Heart right ventricle (tissue), 16 donors: ENCODE measurements at regions not wholly inside any gene's neighbourhood (a gene's known extent, or its start where the extent isn't known, plus 50 kb on each side); places are given as distances from the start of the nearest gene placed in this dataset.

ENCODE experiments used
- ATAC-seq, 8 donors: fragments of 200-7000 bp; cut with Tn5 transposase; one replicate each; pipeline ENCODE4 v1.9.1; 2020; ENCODE audit warnings: mild to moderate bottlenecking in 8 of 8, moderate library complexity in 8 of 8, moderate number of reproducible peaks in 1 of 8
- DNase-seq, 2 donors: peaks; one replicate each; pipeline ENCODE4 v3.0.0-alpha.2; 2020
- H3K27ac ChIP-seq, 10 donors: fragments of 200-600 bp; sonication (generic) in 2 of 10; one replicate each; pipeline versions ENCODE4 v1.5.0 to v1.8.0; 2020 to 2022; ENCODE audit warnings: mild to moderate bottlenecking in 3 of 10
- H3K27me3 ChIP-seq, 7 donors: fragments of 200-600 bp; one replicate each; pipeline ENCODE4 v1.8.0; 2021 to 2022; ENCODE audit warnings: mild to moderate bottlenecking in 2 of 7
- H3K36me3 ChIP-seq, 9 donors: fragments of 200-600 bp; sonication (generic) in 1 of 9; one replicate each; pipeline versions ENCODE4 v1.5.0 to v1.8.0; 2020 to 2022; ENCODE audit warnings: mild to moderate bottlenecking in 2 of 9
- H3K4me1 ChIP-seq, 9 donors: fragments of 200-600 bp; sonication (generic) in 1 of 9; one replicate each; pipeline versions ENCODE4 v1.5.0 to v1.8.0; 2020 to 2022; ENCODE audit warnings: mild to moderate bottlenecking in 4 of 9
- H3K4me3 ChIP-seq, 10 donors: fragments of 200-600 bp; sonication (generic) in 2 of 10; one replicate each; pipeline versions ENCODE4 v1.5.0 to v1.8.0; 2020 to 2022; ENCODE audit warnings: mild to moderate bottlenecking in 7 of 10, moderate library complexity in 2 of 10
- H3K9me3 ChIP-seq, 11 donors: fragments of 200-600 bp in 10 of 11; sonication (generic) in 2 of 11; one replicate each; pipeline versions ENCODE4 v1.5.0 to v1.8.0; 2013 to 2022; ENCODE audit warnings: mild to moderate bottlenecking in 2 of 11, control low read depth in 1 of 11, moderate library complexity in 1 of 11
- WGBS, 2 donors: extraction: QIAGEN DNeasy Blood & Tissue Kit; methylation state at CpG; one replicate each; pipeline ENCODE4 v1.1.7; 2013; ENCODE audit warnings: inconsistent platforms in 1 of 2; 5-methylcytosine and 5-hydroxymethylcytosine counted together
- intact Hi-C, 10 donors: fragments of 100-400 bp; cut with DNase I; formaldehyde crosslinking; loops; one replicate each; pipeline versions ENCODE4 v1.11.1 to v1.14.2; 2022
- TF ChIP-seq, protein P1 (sequence below), 9 donors: fragments of 200-600 bp; sonication (generic) in 2 of 9; IDR thresholded peaks; one replicate each; pipeline versions ENCODE4 v1.5.0 to v1.8.0; 2021 to 2022; ENCODE audit warnings: antibody characterized with exemption in 9 of 9, mild to moderate bottlenecking in 5 of 9, moderate library complexity in 1 of 9
- donor health status: Arrhythmogenic right ventricular cardiomyopathy.
- donor health status: ischemic (EF 13 %, LVEDD 7.1; RV severe dilation, severe dysfunction).
- donor health status: healthy with polysubstance abuse.
- donor health status: DM: no; HTN: yes; CAD: no.
- donor health status: DM: no; HTN: no; CAD: no.
- donor health status: ischemic (EF 25% LVEDD 6.9; RV normal size, moderate dysfunction).
- donor health status: ischemic (EF 25% LVEDD 5.7; RV mildly dilated, moderate dysfunction).
- donor health status: healthy.
- donor health status: DM: yes; HTN: yes; CAD: no.
- donor health status: Ischemic cardiomyopathy.
- donor health status: ischemic (EF 35%, LVEDD 5.7; RV mildly dilated, moderate dysfunction).
- donor health status: nonischemic (EF 11% LVEDD 7.7; RV severe dilation, severe dysfunction).
- donor health status: DM: yes; HTN: yes; CAD: no.
- donor health status: PGD.
- donor health status: ischemic (EF 29% LVEDD 5.4; RV normal size, mild dysfunction).
- donor health status: nonischemic (EF 23%, LVEDD 6.1; RV moderate dilation, normal function).

DNA sequence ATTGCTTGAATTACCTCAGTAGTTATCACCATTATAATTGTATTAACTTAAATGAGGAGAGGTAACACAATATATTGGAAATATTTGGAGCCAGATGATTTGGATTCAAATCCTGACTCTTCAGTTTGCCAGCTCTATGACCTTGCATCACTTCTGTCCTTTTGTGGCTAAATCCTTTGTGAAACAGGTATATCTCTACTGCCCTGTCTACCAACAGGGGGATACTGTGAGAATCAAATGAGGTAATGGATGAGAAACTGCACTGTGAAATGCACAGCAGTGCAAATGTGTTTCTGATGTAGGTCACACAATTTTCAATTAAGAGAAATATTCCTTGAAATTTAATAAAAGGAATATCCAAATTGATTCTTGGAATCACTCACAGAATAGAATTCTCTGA, 58.8 kb downstream of the CCDC54 start:
- peaks cover 0 to 4% (median 0%) of the 10 kb centered on the region in 7 donors for H3K27me3 ChIP-seq
- H3K4me3 ChIP-seq = no peak overlapping the region
- peaks cover 0 to 10% (median 6%) of the 10 kb centered on the region in 9 donors for H3K4me1 ChIP-seq
- TF ChIP-seq, protein P1, sequence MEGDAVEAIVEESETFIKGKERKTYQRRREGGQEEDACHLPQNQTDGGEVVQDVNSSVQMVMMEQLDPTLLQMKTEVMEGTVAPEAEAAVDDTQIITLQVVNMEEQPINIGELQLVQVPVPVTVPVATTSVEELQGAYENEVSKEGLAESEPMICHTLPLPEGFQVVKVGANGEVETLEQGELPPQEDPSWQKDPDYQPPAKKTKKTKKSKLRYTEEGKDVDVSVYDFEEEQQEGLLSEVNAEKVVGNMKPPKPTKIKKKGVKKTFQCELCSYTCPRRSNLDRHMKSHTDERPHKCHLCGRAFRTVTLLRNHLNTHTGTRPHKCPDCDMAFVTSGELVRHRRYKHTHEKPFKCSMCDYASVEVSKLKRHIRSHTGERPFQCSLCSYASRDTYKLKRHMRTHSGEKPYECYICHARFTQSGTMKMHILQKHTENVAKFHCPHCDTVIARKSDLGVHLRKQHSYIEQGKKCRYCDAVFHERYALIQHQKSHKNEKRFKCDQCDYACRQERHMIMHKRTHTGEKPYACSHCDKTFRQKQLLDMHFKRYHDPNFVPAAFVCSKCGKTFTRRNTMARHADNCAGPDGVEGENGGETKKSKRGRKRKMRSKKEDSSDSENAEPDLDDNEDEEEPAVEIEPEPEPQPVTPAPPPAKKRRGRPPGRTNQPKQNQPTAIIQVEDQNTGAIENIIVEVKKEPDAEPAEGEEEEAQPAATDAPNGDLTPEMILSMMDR (IDR thresholded peaks at IDR 0.05) = no peak
- intact Hi-C loops = loop anchor here in 2 of 10 donors (5.0 to 10.0 kb wide), 2 partner anchors 76 to 99 kb away; no protein-coding TSS in a partner anchor
- H3K27ac ChIP-seq = no peak overlapping the region
- DNase-seq (no peak), ATAC-seq (no peak)
- H3K9me3 ChIP-seq = no peaks in the 10 kb centered on the region
- no peaks in the 10 kb centered on the region for H3K36me3 ChIP-seq

DNA sequence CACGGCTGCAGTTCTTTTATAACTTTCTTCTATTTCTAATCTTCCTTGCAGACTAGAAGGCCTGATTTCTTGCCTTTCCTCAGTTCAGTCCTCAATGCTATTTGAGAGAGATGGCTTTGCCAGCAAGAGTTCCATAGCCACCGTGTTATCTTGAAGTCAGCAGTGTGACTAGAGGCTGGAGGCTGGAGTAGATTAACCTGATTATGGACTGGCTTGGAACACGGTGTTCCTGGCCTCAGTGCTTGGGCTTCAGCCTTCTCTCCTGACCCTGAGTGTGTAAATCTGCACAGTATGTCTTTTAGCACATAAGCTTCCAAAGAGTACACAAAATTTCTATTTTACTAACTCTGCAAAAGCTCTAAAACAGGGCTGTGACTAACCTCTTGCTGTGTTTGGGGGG, 61.4 kb downstream of the CCDC54 start:
- Histone ChIP-seq H3K36me3 (no peaks in the 10 kb centered on the region), H3K27ac (no peak overlapping the region), H3K27me3 (peaks cover 0 to 4% (median 0%) of the 10 kb centered on the region in 7 donors), H3K9me3 (no peaks in the 10 kb centered on the region), H3K4me1 (no peaks in the 10 kb centered on the region), H3K4me3 (no peak overlapping the region)
- WGBS, 2 donors = 70 to 74% methylated on average over 3 of the region's 3 CpGs
- intact Hi-C loops = loop anchor here in 2 of 10 donors (5.0 to 10.0 kb wide), 2 partner anchors 74 to 96 kb away; no protein-coding TSS in a partner anchor
- ATAC-seq = no peak
- DNase-seq = no peak
- TF ChIP-seq, protein P1 (IDR thresholded peaks at IDR 0.05) = no peak

DNA sequence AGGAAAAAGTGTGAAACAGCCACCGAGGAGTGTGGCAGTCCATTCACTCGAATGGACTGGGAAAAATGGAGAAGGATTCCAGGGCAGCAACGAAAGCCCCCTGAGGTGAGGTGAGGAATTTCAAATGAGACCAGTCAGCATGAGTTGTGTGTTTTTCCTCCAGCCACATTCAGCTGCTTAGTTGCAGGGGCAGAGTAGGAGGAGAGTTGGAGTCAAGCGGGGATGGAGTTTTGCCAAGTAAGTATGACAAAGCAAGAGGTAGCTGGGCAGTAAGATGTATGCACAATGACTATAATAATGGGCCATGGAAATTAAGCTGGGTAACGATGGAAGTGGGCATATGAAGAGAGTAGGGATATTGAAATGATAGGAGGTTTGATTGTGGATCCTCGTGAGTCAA, 64.4 kb downstream of the CCDC54 start:
- ATAC-seq (no peak), DNase-seq (no peak)
- no peaks in the 10 kb centered on the region for H3K4me1 ChIP-seq
- 67 to 69% methylated on average over 6 of the region's 6 CpGs for WGBS, 2 donors
- intact Hi-C loops = no loop called here
- TF ChIP-seq, protein P1 (IDR thresholded peaks at IDR 0.05) = no peak
- H3K36me3 ChIP-seq = no peaks in the 10 kb centered on the region
- no peaks in the 10 kb centered on the region for H3K9me3 ChIP-seq
- no peak overlapping the region for H3K27ac ChIP-seq
- H3K27me3 ChIP-seq = peaks cover 0 to 4% (median 0%) of the 10 kb centered on the region in 7 donors
- H3K4me3 ChIP-seq = no peak overlapping the region

DNA sequence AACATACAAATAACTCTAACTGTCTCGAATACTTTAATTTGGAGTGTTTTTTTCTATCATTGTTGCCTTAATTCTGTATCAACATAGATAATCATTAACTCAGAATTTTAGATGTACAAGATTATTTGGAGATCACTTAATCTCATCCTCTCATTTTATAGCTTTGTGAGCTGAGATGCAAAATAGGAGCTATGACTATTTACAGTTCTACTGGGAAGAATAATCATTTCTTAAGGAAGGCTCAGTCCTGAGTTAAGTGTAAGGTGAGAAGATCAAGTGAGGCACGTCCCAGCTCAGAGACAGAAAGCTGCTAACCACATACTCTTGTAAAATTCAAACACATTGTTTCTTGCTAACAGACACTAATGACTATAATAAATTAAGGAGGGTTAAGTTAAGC, 66.2 kb downstream of the CCDC54 start:
- intact Hi-C loops = no loop called here
- Histone ChIP-seq H3K27me3 (no peaks in the 10 kb centered on the region), H3K4me1 (no peaks in the 10 kb centered on the region), H3K4me3 (no peak overlapping the region), H3K36me3 (no peaks in the 10 kb centered on the region), H3K27ac (no peak overlapping the region), H3K9me3 (no peaks in the 10 kb centered on the region)
- ATAC-seq (no peak), DNase-seq (no peak)
- TF ChIP-seq, protein P1 (IDR thresholded peaks at IDR 0.05) = no peak
- 57 to 81% methylated on average over 2 of the region's 2 CpGs for WGBS, 2 donors
